ENCODE measurements at regions not wholly inside any gene's neighbourhood (a gene's known extent, or its start where the extent isn't known, plus 50 kb on each side); places are given as distances from the start of the nearest gene placed in this dataset.

DNA sequence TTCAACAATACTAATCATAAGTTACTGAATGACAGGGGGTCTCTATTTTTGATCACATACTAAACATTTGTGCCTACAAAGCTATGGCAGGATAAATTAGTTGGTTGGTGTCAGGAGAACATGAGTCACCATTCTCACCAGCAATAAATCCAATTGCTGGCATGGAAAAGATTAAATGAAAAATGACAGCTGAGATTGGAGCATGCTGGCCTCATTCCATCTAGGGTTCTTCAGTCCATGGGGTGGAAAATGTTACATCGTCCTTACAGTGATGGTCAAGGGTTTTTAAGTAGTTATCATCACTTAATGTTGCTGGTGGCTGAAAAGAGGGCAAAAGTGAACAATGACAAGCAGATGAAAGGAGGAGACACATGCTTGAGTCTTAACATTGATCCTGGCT, 180.1 kb upstream of the BCL6 start:
- H3K9me3 ChIP-seq (replicated peaks; ENCODE audit: control insufficient read depth, insufficient read depth, low read length) = peaks cover 10% of the 10 kb centered on the region
- no TSS peak for BruUV-seq (replicated peaks)
- intact Hi-C loops (cut with micrococcal nuclease; ENCODE audit: unreplicated experiment) = no loop called here
- POLR2A ChIA-PET = no interaction called here
- no peak for DNase-seq (ENCODE audit: low read depth, low spot score)
- H3K27ac ChIP-seq (ENCODE audit: control insufficient read depth, insufficient read depth) = no peak overlapping the region
- 0% methylated on average over 1 of the region's 1 CpG for WGBS (ENCODE audit: insufficient coverage, insufficient replicate concordance, low lambda C conversion rate, missing lambda C conversion rate)
- no peak for ATAC-seq
- H3K27me3 ChIP-seq (replicated peaks in 1 of 2; ENCODE audit: control insufficient read depth in 2 of 2, insufficient read depth in 2 of 2, low read length in 1 of 2) = peaks cover 0 to 2% of the 10 kb centered on the region in 2 experiments; a peak in 2 of 4 replicates
- SMC1A ChIA-PET (ENCODE audit: uncharacterized antibody, unreplicated experiment) = interaction anchor here (1.8 to 2.4 kb wide), 3 partner anchors 9 to 22 kb away, joined by 7 to 13 read pairs (median 8); no protein-coding TSS in a partner anchor
- H2AFZ ChIP-seq (ENCODE audit: control insufficient read depth, low read depth, low read length) = no peak overlapping the region
- no peak overlapping the region for H3K4me3 ChIP-seq
- peaks cover 2% of the 10 kb centered on the region for H3K4me1 ChIP-seq (ENCODE audit: control insufficient read depth, insufficient read depth, low read length)
- no peak overlapping the region for H3K4me2 ChIP-seq (ENCODE audit: control insufficient read depth, insufficient read depth)
- H4K20me1 ChIP-seq (ENCODE audit: control insufficient read depth, insufficient read depth) = no peaks in the 10 kb centered on the region
- no peaks in the 10 kb centered on the region for H3K36me3 ChIP-seq (ENCODE audit: control insufficient read depth in 2 of 2, insufficient read depth in 2 of 2, low read length in 1 of 2)
- CTCF ChIA-PET = interaction anchor here (1.2 kb wide), 1 partner anchor 185 kb away, joined by 3 read pairs; no protein-coding TSS in a partner anchor
- no peaks in the 10 kb centered on the region for H3K79me2 ChIP-seq (ENCODE audit: control insufficient read depth, insufficient read depth, low read length)
- no peak for FAIRE-seq
- in situ Hi-C loops (cut with MboI) = no loop called here
- RAD21 ChIA-PET (ENCODE audit: unreplicated experiment) = no interaction called here
- no peak overlapping the region for H3K9ac ChIP-seq (ENCODE audit: control insufficient read depth, insufficient read depth, low read length)
- TF ChIP-seq, protein P1, sequence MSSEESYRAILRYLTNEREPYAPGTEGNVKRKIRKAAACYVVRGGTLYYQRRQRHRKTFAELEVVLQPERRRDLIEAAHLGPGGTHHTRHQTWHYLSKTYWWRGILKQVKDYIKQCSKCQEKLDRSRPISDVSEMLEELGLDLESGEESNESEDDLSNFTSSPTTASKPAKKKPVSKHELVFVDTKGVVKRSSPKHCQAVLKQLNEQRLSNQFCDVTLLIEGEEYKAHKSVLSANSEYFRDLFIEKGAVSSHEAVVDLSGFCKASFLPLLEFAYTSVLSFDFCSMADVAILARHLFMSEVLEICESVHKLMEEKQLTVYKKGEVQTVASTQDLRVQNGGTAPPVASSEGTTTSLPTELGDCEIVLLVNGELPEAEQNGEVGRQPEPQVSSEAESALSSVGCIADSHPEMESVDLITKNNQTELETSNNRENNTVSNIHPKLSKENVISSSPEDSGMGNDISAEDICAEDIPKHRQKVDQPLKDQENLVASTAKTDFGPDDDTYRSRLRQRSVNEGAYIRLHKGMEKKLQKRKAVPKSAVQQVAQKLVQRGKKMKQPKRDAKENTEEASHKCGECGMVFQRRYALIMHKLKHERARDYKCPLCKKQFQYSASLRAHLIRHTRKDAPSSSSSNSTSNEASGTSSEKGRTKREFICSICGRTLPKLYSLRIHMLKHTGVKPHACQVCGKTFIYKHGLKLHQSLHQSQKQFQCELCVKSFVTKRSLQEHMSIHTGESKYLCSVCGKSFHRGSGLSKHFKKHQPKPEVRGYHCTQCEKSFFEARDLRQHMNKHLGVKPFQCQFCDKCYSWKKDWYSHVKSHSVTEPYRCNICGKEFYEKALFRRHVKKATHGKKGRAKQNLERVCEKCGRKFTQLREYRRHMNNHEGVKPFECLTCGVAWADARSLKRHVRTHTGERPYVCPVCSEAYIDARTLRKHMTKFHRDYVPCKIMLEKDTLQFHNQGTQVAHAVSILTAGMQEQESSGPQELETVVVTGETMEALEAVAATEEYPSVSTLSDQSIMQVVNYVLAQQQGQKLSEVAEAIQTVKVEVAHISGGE (CRISPR knock-in tag; IDR thresholded peaks at IDR 0.05) = no peak
- no peak for TF ChIP-seq MXI1 (IDR thresholded peaks at IDR 0.05; ENCODE audit: low read depth, low read length)
- no peak for TF ChIP-seq FOXK2 (IDR thresholded peaks at IDR 0.05)
- TF ChIP-seq, protein P2, sequence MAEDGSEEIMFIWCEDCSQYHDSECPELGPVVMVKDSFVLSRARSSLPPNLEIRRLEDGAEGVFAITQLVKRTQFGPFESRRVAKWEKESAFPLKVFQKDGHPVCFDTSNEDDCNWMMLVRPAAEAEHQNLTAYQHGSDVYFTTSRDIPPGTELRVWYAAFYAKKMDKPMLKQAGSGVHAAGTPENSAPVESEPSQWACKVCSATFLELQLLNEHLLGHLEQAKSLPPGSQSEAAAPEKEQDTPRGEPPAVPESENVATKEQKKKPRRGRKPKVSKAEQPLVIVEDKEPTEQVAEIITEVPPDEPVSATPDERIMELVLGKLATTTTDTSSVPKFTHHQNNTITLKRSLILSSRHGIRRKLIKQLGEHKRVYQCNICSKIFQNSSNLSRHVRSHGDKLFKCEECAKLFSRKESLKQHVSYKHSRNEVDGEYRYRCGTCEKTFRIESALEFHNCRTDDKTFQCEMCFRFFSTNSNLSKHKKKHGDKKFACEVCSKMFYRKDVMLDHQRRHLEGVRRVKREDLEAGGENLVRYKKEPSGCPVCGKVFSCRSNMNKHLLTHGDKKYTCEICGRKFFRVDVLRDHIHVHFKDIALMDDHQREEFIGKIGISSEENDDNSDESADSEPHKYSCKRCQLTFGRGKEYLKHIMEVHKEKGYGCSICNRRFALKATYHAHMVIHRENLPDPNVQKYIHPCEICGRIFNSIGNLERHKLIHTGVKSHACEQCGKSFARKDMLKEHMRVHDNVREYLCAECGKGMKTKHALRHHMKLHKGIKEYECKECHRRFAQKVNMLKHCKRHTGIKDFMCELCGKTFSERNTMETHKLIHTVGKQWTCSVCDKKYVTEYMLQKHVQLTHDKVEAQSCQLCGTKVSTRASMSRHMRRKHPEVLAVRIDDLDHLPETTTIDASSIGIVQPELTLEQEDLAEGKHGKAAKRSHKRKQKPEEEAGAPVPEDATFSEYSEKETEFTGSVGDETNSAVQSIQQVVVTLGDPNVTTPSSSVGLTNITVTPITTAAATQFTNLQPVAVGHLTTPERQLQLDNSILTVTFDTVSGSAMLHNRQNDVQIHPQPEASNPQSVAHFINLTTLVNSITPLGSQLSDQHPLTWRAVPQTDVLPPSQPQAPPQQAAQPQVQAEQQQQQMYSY (CRISPR knock-in tag; IDR thresholded peaks at IDR 0.05) = no peak
- TF ChIP-seq, protein P3, sequence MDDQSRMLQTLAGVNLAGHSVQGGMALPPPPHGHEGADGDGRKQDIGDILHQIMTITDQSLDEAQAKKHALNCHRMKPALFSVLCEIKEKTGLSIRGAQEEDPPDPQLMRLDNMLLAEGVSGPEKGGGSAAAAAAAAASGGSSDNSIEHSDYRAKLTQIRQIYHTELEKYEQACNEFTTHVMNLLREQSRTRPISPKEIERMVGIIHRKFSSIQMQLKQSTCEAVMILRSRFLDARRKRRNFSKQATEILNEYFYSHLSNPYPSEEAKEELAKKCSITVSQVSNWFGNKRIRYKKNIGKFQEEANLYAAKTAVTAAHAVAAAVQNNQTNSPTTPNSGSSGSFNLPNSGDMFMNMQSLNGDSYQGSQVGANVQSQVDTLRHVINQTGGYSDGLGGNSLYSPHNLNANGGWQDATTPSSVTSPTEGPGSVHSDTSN (IDR thresholded peaks at IDR 0.05; ENCODE audit: insufficient replicate concordance, low read depth, low read length) = no peak
- TF ChIP-seq CHD2 (IDR thresholded peaks at IDR 0.05; ENCODE audit: borderline replicate concordance, low read depth, low read length) = no peak
- no peak for TF ChIP-seq CBFB (IDR thresholded peaks at IDR 0.05; ENCODE audit: low read depth)
- no peak for TF ChIP-seq MYB (IDR thresholded peaks at IDR 0.05; ENCODE audit: borderline replicate concordance, low read depth, low read length)
- no peak for TF ChIP-seq SP1 (IDR thresholded peaks at IDR 0.05; ENCODE audit: low read depth, low read length)
- TF ChIP-seq SMC3 (IDR thresholded peaks at IDR 0.05; ENCODE audit: borderline replicate concordance, low read length) = no peak
- no peak for TF ChIP-seq SUZ12 (IDR thresholded peaks at IDR 0.05; ENCODE audit: unreplicated experiment)
- no peak for TF ChIP-seq EED (IDR thresholded peaks at IDR 0.05; ENCODE audit: low read depth)
- TF ChIP-seq NBN (IDR thresholded peaks at IDR 0.05) = no peak
- TF ChIP-seq, protein P4, sequence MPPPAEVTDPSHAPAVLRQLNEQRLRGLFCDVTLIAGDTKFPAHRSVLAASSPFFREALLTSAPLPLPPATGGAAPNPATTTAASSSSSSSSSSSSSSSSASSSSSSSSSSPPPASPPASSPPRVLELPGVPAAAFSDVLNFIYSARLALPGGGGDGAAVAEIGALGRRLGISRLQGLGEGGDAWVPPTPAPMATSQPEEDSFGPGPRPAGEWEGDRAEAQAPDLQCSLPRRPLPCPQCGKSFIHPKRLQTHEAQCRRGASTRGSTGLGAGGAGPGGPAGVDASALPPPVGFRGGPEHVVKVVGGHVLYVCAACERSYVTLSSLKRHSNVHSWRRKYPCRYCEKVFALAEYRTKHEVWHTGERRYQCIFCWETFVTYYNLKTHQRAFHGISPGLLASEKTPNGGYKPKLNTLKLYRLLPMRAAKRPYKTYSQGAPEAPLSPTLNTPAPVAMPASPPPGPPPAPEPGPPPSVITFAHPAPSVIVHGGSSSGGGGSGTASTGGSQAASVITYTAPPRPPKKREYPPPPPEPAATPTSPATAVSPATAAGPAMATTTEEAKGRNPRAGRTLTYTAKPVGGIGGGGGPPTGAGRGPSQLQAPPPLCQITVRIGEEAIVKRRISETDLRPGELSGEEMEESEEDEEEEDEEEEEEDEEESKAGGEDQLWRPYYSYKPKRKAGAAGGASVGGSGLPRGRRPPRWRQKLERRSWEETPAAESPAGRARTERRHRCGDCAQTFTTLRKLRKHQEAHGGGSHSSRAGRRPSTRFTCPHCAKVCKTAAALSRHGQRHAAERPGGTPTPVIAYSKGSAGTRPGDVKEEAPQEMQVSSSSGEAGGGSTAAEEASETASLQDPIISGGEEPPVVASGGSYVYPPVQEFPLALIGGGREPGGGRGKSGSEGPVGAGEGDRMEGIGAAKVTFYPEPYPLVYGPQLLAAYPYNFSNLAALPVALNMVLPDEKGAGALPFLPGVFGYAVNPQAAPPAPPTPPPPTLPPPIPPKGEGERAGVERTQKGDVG (CRISPR knock-in tag; IDR thresholded peaks at IDR 0.05) = no peak
